Breast epithelium (tissue), 4 donors: ENCODE measurements at regions not wholly inside any gene's neighbourhood (a gene's known extent, or its start where the extent isn't known, plus 50 kb on each side); places are given as distances from the start of the nearest gene placed in this dataset.
"Not testable (repeated sequence)": the region's sequence is repeated elsewhere in the genome, so short reads cannot be mapped to it uniquely, and the experiment has no call there.

Experiments used
- DNase-seq, 2 donors: peaks; one replicate each; pipeline ENCODE4 v3.0.0-alpha.2; 2019; ENCODE audit warnings: low spot score in 2 of 2
- H3K27ac ChIP-seq, 2 donors: fragments of 200-600 bp; sonication (generic) in 1 of 2; one replicate each; pipeline ENCODE4 v1.5.1; 2016 to 2019; ENCODE audit warnings: mild to moderate bottlenecking in 1 of 2
- H3K27me3 ChIP-seq, 2 donors: fragments of 200-600 bp; sonication (generic) in 1 of 2; one replicate each; pipeline versions ENCODE4 v1.5.1 to v1.6.0; 2017 to 2019; ENCODE audit warnings: control low read depth in 1 of 2, mild to moderate bottlenecking in 1 of 2
- H3K36me3 ChIP-seq: fragments of 200-600 bp; one replicate; pipeline ENCODE4 v1.5.1; 2019
- H3K4me1 ChIP-seq, 2 donors: fragments of 200-600 bp; sonication (generic); one replicate each; pipeline ENCODE4 v1.5.1; 2016 to 2019; ENCODE audit warnings: control low read depth in 1 of 2
- H3K4me3 ChIP-seq, 3 donors: fragments of 200-600 bp; sonication (generic); 1 replicate in 2 of 3; 2 replicates in 1 of 3; pipeline ENCODE4 v1.5.1; 2016 to 2019; ENCODE audit warnings: mild to moderate bottlenecking in 3 of 3, moderate library complexity in 2 of 3
- H3K9me3 ChIP-seq, 2 donors: fragments of 200-600 bp; sonication (generic) in 1 of 2; one replicate each; pipeline ENCODE4 v1.5.1; 2016 to 2019; ENCODE audit warnings: control low read depth in 1 of 2
- POLR2A ChIP-seq: fragments of 450-650 bp; IDR thresholded peaks from one replicate; pipeline ENCODE4 v1.6.1; 2016; ENCODE audit warnings: antibody characterized with exemption, mild to moderate bottlenecking, moderate library complexity
- POLR2AphosphoS5 ChIP-seq, 3 donors: sonication (generic); formaldehyde crosslinking; IDR thresholded peaks; one replicate each; pipeline ENCODE4 v1.6.1; 2017; ENCODE audit warnings: antibody characterized with exemption in 3 of 3
- intact Hi-C: fragments of 100-400 bp; cut with DNase I; formaldehyde crosslinking; loops from one replicate; pipeline ENCODE4 v1.15.1; 2023; ENCODE audit warnings: low total_unique reads
- TF ChIP-seq, protein P1 (sequence below), 3 donors: fragments of 450-650 bp; IDR thresholded peaks; one replicate each; pipeline ENCODE4 v1.5.1; 2016 to 2017; ENCODE audit warnings: antibody characterized with exemption in 3 of 3, mild to moderate bottlenecking in 3 of 3, moderate library complexity in 3 of 3

- no peak for DNase-seq
- intact Hi-C loops = no loop called here
- TF ChIP-seq POLR2AphosphoS5 (IDR thresholded peaks at IDR 0.05) (no peak), POLR2A (no peak)
- TF ChIP-seq, protein P1, sequence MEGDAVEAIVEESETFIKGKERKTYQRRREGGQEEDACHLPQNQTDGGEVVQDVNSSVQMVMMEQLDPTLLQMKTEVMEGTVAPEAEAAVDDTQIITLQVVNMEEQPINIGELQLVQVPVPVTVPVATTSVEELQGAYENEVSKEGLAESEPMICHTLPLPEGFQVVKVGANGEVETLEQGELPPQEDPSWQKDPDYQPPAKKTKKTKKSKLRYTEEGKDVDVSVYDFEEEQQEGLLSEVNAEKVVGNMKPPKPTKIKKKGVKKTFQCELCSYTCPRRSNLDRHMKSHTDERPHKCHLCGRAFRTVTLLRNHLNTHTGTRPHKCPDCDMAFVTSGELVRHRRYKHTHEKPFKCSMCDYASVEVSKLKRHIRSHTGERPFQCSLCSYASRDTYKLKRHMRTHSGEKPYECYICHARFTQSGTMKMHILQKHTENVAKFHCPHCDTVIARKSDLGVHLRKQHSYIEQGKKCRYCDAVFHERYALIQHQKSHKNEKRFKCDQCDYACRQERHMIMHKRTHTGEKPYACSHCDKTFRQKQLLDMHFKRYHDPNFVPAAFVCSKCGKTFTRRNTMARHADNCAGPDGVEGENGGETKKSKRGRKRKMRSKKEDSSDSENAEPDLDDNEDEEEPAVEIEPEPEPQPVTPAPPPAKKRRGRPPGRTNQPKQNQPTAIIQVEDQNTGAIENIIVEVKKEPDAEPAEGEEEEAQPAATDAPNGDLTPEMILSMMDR (IDR thresholded peaks at IDR 0.05) = no peak
These were observed 67.3 kb upstream of the DHRSX start for GRCh38 chrX:2568125-2568524.

GRCh38 chrX:2566055-2566454 is 65.3 kb upstream of the DHRSX start:
- H3K27ac ChIP-seq = no peak overlapping the region
- no peak overlapping the region for H3K4me3 ChIP-seq
- no peaks in the 10 kb centered on the region for H3K9me3 ChIP-seq
- TF ChIP-seq, protein P1 (IDR thresholded peaks at IDR 0.05) = no peak
- no peak for TF ChIP-seq POLR2A
- TF ChIP-seq POLR2AphosphoS5 (IDR thresholded peaks at IDR 0.05) = no peak
- no peak for DNase-seq
- intact Hi-C loops = no loop called here
- H3K36me3 ChIP-seq = no peaks in the 10 kb centered on the region
- H3K4me1 ChIP-seq = no peaks in the 10 kb centered on the region
- no peaks in the 10 kb centered on the region for H3K27me3 ChIP-seq

More at GRCh38 chrX:2568125-2568524, 67.3 kb upstream of the DHRSX start:
- Histone ChIP-seq H3K36me3 (no peaks in the 10 kb centered on the region), H3K9me3 (no peaks in the 10 kb centered on the region), H3K4me3 (no peak overlapping the region), H3K4me1 (no peaks in the 10 kb centered on the region), H3K27me3 (no peaks in the 10 kb centered on the region), H3K27ac (no peak overlapping the region)

- Histone ChIP-seq H3K4me3 (no peak overlapping the region), H3K9me3 (no peaks in the 10 kb centered on the region), H3K4me1 (no peaks in the 10 kb centered on the region), H3K27me3 (peaks cover 0 to 3% of the 10 kb centered on the region in 2 donors), H3K36me3 (no peaks in the 10 kb centered on the region), H3K27ac (no peak overlapping the region)
- TF ChIP-seq, protein P1 (IDR thresholded peaks at IDR 0.05) = no peak
- no peak for TF ChIP-seq POLR2A
- no peak for TF ChIP-seq POLR2AphosphoS5 (IDR thresholded peaks at IDR 0.05)
- intact Hi-C loops = no loop called here
- no peak for DNase-seq
These were observed 60.7 kb upstream of the DHRSX start for GRCh38 chrX:2561456-2561855.

- no peak overlapping the region for H3K27ac ChIP-seq
- H3K36me3 ChIP-seq = no peaks in the 10 kb centered on the region
- DNase-seq = no peak
- H3K9me3 ChIP-seq = no peaks in the 10 kb centered on the region
- no peak overlapping the region for H3K4me3 ChIP-seq
- intact Hi-C loops = no loop called here
- H3K27me3 ChIP-seq = peaks cover 0 to 7% of the 10 kb centered on the region in 2 donors
- no peaks in the 10 kb centered on the region for H3K4me1 ChIP-seq
- TF ChIP-seq POLR2AphosphoS5 (IDR thresholded peaks at IDR 0.05) = no peak
- TF ChIP-seq, protein P1 (IDR thresholded peaks at IDR 0.05) = no peak
- no peak for TF ChIP-seq POLR2A
These were observed 58.3 kb upstream of the DHRSX start for GRCh38 chrX:2559124-2559523.

DNA sequence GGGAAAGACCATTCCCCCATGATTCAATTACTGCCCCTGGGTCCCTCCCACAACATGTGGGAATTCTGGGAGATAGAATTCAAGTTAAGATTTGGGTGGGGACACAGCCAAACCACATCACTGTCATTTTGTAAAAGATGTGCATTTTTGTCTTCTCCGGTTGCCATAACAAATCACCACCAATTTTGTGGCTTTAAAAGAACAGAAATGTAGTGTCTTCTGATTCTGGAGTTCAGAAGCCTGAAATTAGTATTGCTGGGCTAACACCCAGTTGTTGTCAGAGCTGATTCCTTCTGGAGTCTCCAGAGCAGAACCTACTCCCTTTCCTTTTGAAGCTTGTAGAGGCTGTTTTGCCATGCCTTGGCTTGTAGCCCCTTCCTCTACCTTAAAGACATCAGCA is 54.1 kb upstream of the DHRSX start:
- intact Hi-C loops = no loop called here

GRCh38 chrX:2554066-2554465 is 53.3 kb upstream of the DHRSX start:
- intact Hi-C loops, H3K27ac ChIP-seq, H3K4me3 ChIP-seq, H3K4me1 ChIP-seq, H3K9me3 ChIP-seq, DNase-seq, H3K36me3 ChIP-seq: not testable (repeated sequence)
- peaks cover 0 to 24% of the 10 kb centered on the region in 2 donors for H3K27me3 ChIP-seq

More for the DNA sequence above, 54.1 kb upstream of the DHRSX start:
- DNase-seq = no peak
- no peak for TF ChIP-seq POLR2AphosphoS5 (IDR thresholded peaks at IDR 0.05)
- TF ChIP-seq POLR2A = no peak
- Histone ChIP-seq H3K36me3 (no peaks in the 10 kb centered on the region), H3K4me3 (no peak overlapping the region), H3K9me3 (no peaks in the 10 kb centered on the region), H3K4me1 (no peaks in the 10 kb centered on the region), H3K27ac (no peak overlapping the region), H3K27me3 (peaks cover 0 to 18% of the 10 kb centered on the region in 2 donors)
